Neural progenitor cell (in vitro differentiated cells): ENCODE measurements at regions not wholly inside any gene's neighbourhood (a gene's known extent, or its start where the extent isn't known, plus 50 kb on each side); places are given as distances from the start of the nearest gene placed in this dataset.

Experiments
- DNase-seq: peaks from one replicate; pipeline ENCODE4 v3.0.0-alpha.2; 2016; ENCODE audit warnings: low spot score
- H2AFZ ChIP-seq: fragments of 200-600 bp; sonication (generic); replicated peaks from 2 replicates; pipeline ENCODE4 v1.6.1; 2016; ENCODE audit warnings: antibody characterized with exemption
- H3F3A ChIP-seq: fragments of 200-600 bp; sonication (generic); 2 replicates; pipeline ENCODE4 v1.6.1; 2016; ENCODE audit warnings: antibody characterized with exemption, low read depth
- H3K27ac ChIP-seq: fragments of 200-600 bp; sonication (generic); 2 replicates; pipeline ENCODE4 v1.5.1; 2016; ENCODE audit warnings: mild to moderate bottlenecking
- H3K27me3 ChIP-seq: fragments of 200-600 bp; sonication (generic); 2 replicates; pipeline ENCODE4 v1.6.1; 2016; ENCODE audit warnings: mild to moderate bottlenecking, moderate library complexity
- H3K36me3 ChIP-seq: fragments of 200-600 bp; sonication (generic); 2 replicates; pipeline ENCODE4 v1.5.1; 2016
- H3K4me1 ChIP-seq: fragments of 200-600 bp; sonication (generic); 2 replicates; pipeline ENCODE4 v1.6.1; 2016; ENCODE audit warnings: mixed run types
- H3K4me2 ChIP-seq: fragments of 200-600 bp; sonication (generic); 2 replicates; pipeline ENCODE4 v1.6.1; 2016
- H3K4me3 ChIP-seq: fragments of 200-600 bp; sonication (generic); 2 replicates; pipeline ENCODE4 v1.5.1; 2016
- H3K79me2 ChIP-seq: fragments of 200-600 bp; sonication (generic); 2 replicates; pipeline ENCODE4 v1.6.1; 2016; ENCODE audit warnings: low read depth
- H3K9ac ChIP-seq: fragments of 200-600 bp; sonication (generic); 2 replicates; pipeline ENCODE4 v1.6.1; 2016
- H3K9me3 ChIP-seq: fragments of 200-600 bp; sonication (generic); 2 replicates; pipeline ENCODE4 v1.5.1; 2016; ENCODE audit warnings: low read depth
- H4K20me1 ChIP-seq: fragments of 200-600 bp; sonication (generic); 2 replicates; pipeline ENCODE4 v1.6.1; 2016; ENCODE audit warnings: low read depth
- H3K27ac Mint-ChIP-seq: 3 replicates; pipeline ENCODE4 v1.8.0; 2021; ENCODE audit warnings: mixed read lengths
- H3K27me3 Mint-ChIP-seq: 2 replicates; pipeline ENCODE4 v1.8.0; 2022; ENCODE audit warnings: low read depth, mild to moderate bottlenecking, inconsistent platforms, moderate library complexity, mixed read lengths; ENCODE audit not compliant: insufficient read depth
- H3K36me3 Mint-ChIP-seq: 3 replicates; pipeline ENCODE4 v1.8.0; 2021; ENCODE audit warnings: mixed read lengths
- H3K4me1 Mint-ChIP-seq: 3 replicates; pipeline ENCODE4 v1.8.0; 2021; ENCODE audit warnings: mixed read lengths
- H3K4me3 Mint-ChIP-seq: 3 replicates; pipeline ENCODE4 v1.8.0; 2021; ENCODE audit warnings: mild to moderate bottlenecking, moderate library complexity, mixed read lengths
- H3K9me3 Mint-ChIP-seq: 3 replicates; pipeline ENCODE4 v1.8.0; 2020; ENCODE audit warnings: mixed read lengths
- EZH2 ChIP-seq: fragments of 200-600 bp; sonication (generic); IDR thresholded peaks from 2 replicates; pipeline ENCODE4 v1.6.1; 2017; ENCODE audit warnings: antibody characterized with exemption, mild to moderate bottlenecking, moderate library complexity
- EZH2phosphoT487 ChIP-seq: fragments of 200-600 bp; sonication (generic); IDR thresholded peaks from 2 replicates; pipeline ENCODE4 v1.6.1; 2017; ENCODE audit warnings: antibody characterized with exemption
- TF ChIP-seq, protein P1 (sequence below): fragments of 200-600 bp; sonication (generic); IDR thresholded peaks from 2 replicates; pipeline ENCODE4 v1.5.1; 2017; ENCODE audit warnings: antibody characterized with exemption, mild to moderate bottlenecking

DNA sequence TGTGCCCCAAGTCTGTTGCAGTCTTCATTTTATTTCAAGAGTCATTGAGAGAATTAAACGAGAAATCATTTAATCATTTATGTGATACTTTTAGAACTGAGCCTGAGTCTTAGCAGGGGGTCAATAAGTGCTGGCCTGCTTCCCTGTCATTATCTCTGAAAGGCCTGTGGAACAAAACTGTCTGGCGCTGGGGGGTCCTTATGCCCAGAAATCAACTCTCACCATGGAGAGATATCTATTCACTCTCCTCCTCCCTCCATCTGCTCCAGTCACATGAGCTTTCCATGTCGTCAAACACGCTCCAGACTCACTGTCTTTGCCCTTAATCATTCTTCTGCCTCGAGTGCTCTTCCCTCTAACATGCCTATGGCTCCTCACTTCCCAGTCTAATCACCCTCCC, 136.8 kb downstream of the ESM1 start:
- Mint-ChIP-seq H3K27me3 (peaks cover 3% of the 10 kb centered on the region), H3K4me3 (no peak overlapping the region)
- H4K20me1 ChIP-seq = no peaks in the 10 kb centered on the region

DNA sequence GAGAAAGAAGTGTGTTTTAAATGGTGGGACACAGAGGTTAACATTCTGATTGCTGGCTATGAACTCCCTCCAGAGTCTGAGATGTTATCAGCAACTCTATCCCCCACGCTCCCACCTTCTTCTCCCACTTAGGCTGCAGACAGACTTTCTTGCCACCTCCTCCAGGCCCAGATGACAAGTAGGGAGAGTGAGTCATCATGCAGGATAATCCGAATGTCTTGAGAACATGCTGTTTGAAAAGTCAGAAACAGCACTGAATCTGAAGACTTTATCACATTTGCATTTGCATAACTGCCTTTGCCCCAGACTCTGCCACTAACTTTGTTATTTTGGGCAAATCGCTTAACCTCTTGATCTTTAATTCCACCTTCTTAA, 139.8 kb downstream of the ESM1 start:
- Histone ChIP-seq H3F3A (no peaks in the 10 kb centered on the region), H2AFZ (no peak overlapping the region), H3K27me3 (no peaks in the 10 kb centered on the region), H3K36me3 (no peaks in the 10 kb centered on the region), H3K79me2 (no peaks in the 10 kb centered on the region), H3K27ac (no peak overlapping the region), H3K9me3 (no peaks in the 10 kb centered on the region), H3K4me3 (no peak overlapping the region), H3K4me2 (no peak overlapping the region), H3K4me1 (no peaks in the 10 kb centered on the region), H4K20me1 (no peaks in the 10 kb centered on the region), H3K9ac (no peak overlapping the region)
- Mint-ChIP-seq H3K27ac (no peak overlapping the region), H3K4me1 (peaks cover 26% of the 10 kb centered on the region), H3K36me3 (no peaks in the 10 kb centered on the region), H3K9me3 (no peaks in the 10 kb centered on the region), H3K4me3 (no peak overlapping the region), H3K27me3 (no peaks in the 10 kb centered on the region)
- TF ChIP-seq, protein P1, sequence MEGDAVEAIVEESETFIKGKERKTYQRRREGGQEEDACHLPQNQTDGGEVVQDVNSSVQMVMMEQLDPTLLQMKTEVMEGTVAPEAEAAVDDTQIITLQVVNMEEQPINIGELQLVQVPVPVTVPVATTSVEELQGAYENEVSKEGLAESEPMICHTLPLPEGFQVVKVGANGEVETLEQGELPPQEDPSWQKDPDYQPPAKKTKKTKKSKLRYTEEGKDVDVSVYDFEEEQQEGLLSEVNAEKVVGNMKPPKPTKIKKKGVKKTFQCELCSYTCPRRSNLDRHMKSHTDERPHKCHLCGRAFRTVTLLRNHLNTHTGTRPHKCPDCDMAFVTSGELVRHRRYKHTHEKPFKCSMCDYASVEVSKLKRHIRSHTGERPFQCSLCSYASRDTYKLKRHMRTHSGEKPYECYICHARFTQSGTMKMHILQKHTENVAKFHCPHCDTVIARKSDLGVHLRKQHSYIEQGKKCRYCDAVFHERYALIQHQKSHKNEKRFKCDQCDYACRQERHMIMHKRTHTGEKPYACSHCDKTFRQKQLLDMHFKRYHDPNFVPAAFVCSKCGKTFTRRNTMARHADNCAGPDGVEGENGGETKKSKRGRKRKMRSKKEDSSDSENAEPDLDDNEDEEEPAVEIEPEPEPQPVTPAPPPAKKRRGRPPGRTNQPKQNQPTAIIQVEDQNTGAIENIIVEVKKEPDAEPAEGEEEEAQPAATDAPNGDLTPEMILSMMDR = no peak
- TF ChIP-seq EZH2 (no peak), EZH2phosphoT487 (no peak)
- DNase-seq = no peak

More for the DNA sequence above, 136.8 kb downstream of the ESM1 start:
- H3F3A ChIP-seq = no peaks in the 10 kb centered on the region
- no peak overlapping the region for H2AFZ ChIP-seq
- no peak overlapping the region for H3K9ac ChIP-seq
- H3K4me2 ChIP-seq = no peak overlapping the region
- H3K79me2 ChIP-seq = no peaks in the 10 kb centered on the region
- H3K27ac ChIP-seq = no peak overlapping the region
- no peaks in the 10 kb centered on the region for H3K4me1 ChIP-seq
- H3K4me3 ChIP-seq = no peak overlapping the region
- Mint-ChIP-seq H3K27ac (no peak overlapping the region), H3K4me1 (peaks cover 22% of the 10 kb centered on the region), H3K9me3 (no peaks in the 10 kb centered on the region), H3K36me3 (no peaks in the 10 kb centered on the region)
- H3K27me3 ChIP-seq = no peaks in the 10 kb centered on the region
- DNase-seq = no peak
- H3K36me3 ChIP-seq = no peaks in the 10 kb centered on the region
- TF ChIP-seq, protein P1 = no peak
- TF ChIP-seq EZH2phosphoT487 (no peak), EZH2 (no peak)
- no peaks in the 10 kb centered on the region for H3K9me3 ChIP-seq

DNA sequence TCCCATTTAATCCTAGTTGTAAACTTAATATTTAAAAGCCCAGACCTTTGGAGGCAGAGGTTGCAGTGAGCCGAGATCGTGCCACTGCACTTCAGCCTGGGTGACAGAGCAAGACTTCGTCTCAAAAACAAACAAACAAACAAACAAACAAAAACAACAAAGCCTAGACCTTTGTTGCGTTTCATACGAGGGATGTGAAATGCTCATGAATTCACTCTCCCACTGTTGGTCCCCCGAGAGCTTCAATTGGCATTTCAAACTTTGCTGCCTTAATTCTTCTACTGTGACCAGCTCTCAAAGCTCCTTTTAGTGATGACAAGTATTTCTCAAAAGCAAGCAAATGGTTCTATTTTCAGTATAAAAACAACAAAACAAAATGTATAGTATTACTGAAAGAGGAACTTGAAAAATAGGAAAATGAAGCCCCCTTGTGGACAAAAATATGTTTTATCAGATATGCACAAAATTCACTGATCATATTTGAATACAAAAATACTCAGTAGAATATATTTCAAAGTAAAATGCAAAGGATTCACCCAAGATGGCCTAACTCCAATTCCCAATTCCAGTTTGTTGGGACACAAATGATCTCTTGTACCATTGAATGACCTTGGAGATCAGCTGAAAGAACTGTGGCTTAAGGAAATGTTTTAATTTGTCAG, 140.4 kb downstream of the ESM1 start:
- Mint-ChIP-seq H3K4me1 (peaks cover 29% of the 10 kb centered on the region), H3K27ac (peak overlapping the region; percentile 89), H3K27me3 (no peaks in the 10 kb centered on the region), H3K9me3 (no peaks in the 10 kb centered on the region), H3K4me3 (no peak overlapping the region), H3K36me3 (no peaks in the 10 kb centered on the region)
- no peaks in the 10 kb centered on the region for H3K9me3 ChIP-seq
- H3K4me2 ChIP-seq = no peak overlapping the region
- no peak overlapping the region for H3K27ac ChIP-seq
- no peaks in the 10 kb centered on the region for H3K4me1 ChIP-seq
- H3K9ac ChIP-seq = no peak overlapping the region
- TF ChIP-seq, protein P1 = peak; percentile 74
- TF ChIP-seq EZH2phosphoT487 = no peak
- peak overlapping the region; percentile 96 for H2AFZ ChIP-seq
- no peak overlapping the region for H3K4me3 ChIP-seq
- no peaks in the 10 kb centered on the region for H3K36me3 ChIP-seq
- no peaks in the 10 kb centered on the region for H4K20me1 ChIP-seq
- no peaks in the 10 kb centered on the region for H3F3A ChIP-seq
- no peaks in the 10 kb centered on the region for H3K79me2 ChIP-seq
- DNase-seq = peak; percentile 38
- no peaks in the 10 kb centered on the region for H3K27me3 ChIP-seq
